Heart right ventricle (tissue), 16 donors: ENCODE measurements at regions not wholly inside any gene's neighbourhood (a gene's known extent, or its start where the extent isn't known, plus 50 kb on each side); places are given as distances from the start of the nearest gene placed in this dataset.
A peak's percentile ranks its signal among the peaks of the same experiment; 100 is the strongest.
"Not testable (repeated sequence)": the region's sequence is repeated elsewhere in the genome, so short reads cannot be mapped to it uniquely, and the experiment has no call there.

Experiments
- ATAC-seq, 8 donors: fragments of 200-7000 bp; cut with Tn5 transposase; one replicate each; pipeline ENCODE4 v1.9.1; 2020; ENCODE audit warnings: mild to moderate bottlenecking in 8 of 8, moderate library complexity in 8 of 8, moderate number of reproducible peaks in 1 of 8
- DNase-seq, 2 donors: peaks; one replicate each; pipeline ENCODE4 v3.0.0-alpha.2; 2020
- H3K27ac ChIP-seq, 10 donors: fragments of 200-600 bp; sonication (generic) in 2 of 10; one replicate each; pipeline versions ENCODE4 v1.5.0 to v1.8.0; 2020 to 2022; ENCODE audit warnings: mild to moderate bottlenecking in 3 of 10
- H3K27me3 ChIP-seq, 7 donors: fragments of 200-600 bp; one replicate each; pipeline ENCODE4 v1.8.0; 2021 to 2022; ENCODE audit warnings: mild to moderate bottlenecking in 2 of 7
- H3K36me3 ChIP-seq, 9 donors: fragments of 200-600 bp; sonication (generic) in 1 of 9; one replicate each; pipeline versions ENCODE4 v1.5.0 to v1.8.0; 2020 to 2022; ENCODE audit warnings: mild to moderate bottlenecking in 2 of 9
- H3K4me1 ChIP-seq, 9 donors: fragments of 200-600 bp; sonication (generic) in 1 of 9; one replicate each; pipeline versions ENCODE4 v1.5.0 to v1.8.0; 2020 to 2022; ENCODE audit warnings: mild to moderate bottlenecking in 4 of 9
- H3K4me3 ChIP-seq, 10 donors: fragments of 200-600 bp; sonication (generic) in 2 of 10; one replicate each; pipeline versions ENCODE4 v1.5.0 to v1.8.0; 2020 to 2022; ENCODE audit warnings: mild to moderate bottlenecking in 7 of 10, moderate library complexity in 2 of 10
- H3K9me3 ChIP-seq, 11 donors: fragments of 200-600 bp in 10 of 11; sonication (generic) in 2 of 11; one replicate each; pipeline versions ENCODE4 v1.5.0 to v1.8.0; 2013 to 2022; ENCODE audit warnings: mild to moderate bottlenecking in 2 of 11, control low read depth in 1 of 11, moderate library complexity in 1 of 11
- WGBS, 2 donors: extraction: QIAGEN DNeasy Blood & Tissue Kit; methylation state at CpG; one replicate each; pipeline ENCODE4 v1.1.7; 2013; ENCODE audit warnings: inconsistent platforms in 1 of 2; 5-methylcytosine and 5-hydroxymethylcytosine counted together
- intact Hi-C, 10 donors: fragments of 100-400 bp; cut with DNase I; formaldehyde crosslinking; loops; one replicate each; pipeline versions ENCODE4 v1.11.1 to v1.14.2; 2022
- TF ChIP-seq, protein P1 (sequence below), 9 donors: fragments of 200-600 bp; sonication (generic) in 2 of 9; IDR thresholded peaks; one replicate each; pipeline versions ENCODE4 v1.5.0 to v1.8.0; 2021 to 2022; ENCODE audit warnings: antibody characterized with exemption in 9 of 9, mild to moderate bottlenecking in 5 of 9, moderate library complexity in 1 of 9
- donor health status: Arrhythmogenic right ventricular cardiomyopathy.
- donor health status: ischemic (EF 13 %, LVEDD 7.1; RV severe dilation, severe dysfunction).
- donor health status: healthy with polysubstance abuse.
- donor health status: DM: no; HTN: yes; CAD: no.
- donor health status: DM: no; HTN: no; CAD: no.
- donor health status: ischemic (EF 25% LVEDD 6.9; RV normal size, moderate dysfunction).
- donor health status: ischemic (EF 25% LVEDD 5.7; RV mildly dilated, moderate dysfunction).
- donor health status: healthy.
- donor health status: DM: yes; HTN: yes; CAD: no.
- donor health status: Ischemic cardiomyopathy.
- donor health status: ischemic (EF 35%, LVEDD 5.7; RV mildly dilated, moderate dysfunction).
- donor health status: nonischemic (EF 11% LVEDD 7.7; RV severe dilation, severe dysfunction).
- donor health status: DM: yes; HTN: yes; CAD: no.
- donor health status: PGD.
- donor health status: ischemic (EF 29% LVEDD 5.4; RV normal size, mild dysfunction).
- donor health status: nonischemic (EF 23%, LVEDD 6.1; RV moderate dilation, normal function).

DNA sequence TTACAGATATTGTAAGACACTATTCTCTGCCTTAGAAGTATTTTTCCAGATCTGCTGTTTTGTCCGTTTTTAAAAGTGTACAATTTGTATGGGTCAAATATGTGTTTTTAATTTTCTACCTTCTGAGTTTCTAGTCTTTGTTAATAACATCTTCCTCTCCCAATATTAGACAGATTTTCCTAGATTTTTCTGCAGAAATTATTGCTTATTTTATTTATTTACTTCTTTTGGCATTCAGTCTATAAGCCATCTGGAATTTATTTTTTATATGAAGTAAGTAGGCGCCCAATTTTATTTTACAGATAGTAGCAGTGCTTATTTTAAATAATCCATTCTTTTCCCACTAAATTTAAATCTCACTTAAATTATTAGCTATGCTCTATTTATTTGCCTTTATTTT, 103.1 kb upstream of the PLEKHG1 start:
- no peak overlapping the region for H3K4me3 ChIP-seq
- ATAC-seq (no peak), DNase-seq (no peak)
- peaks cover 0 to 32% (median 15%) of the 10 kb centered on the region in 9 donors for H3K4me1 ChIP-seq
- TF ChIP-seq, protein P1, sequence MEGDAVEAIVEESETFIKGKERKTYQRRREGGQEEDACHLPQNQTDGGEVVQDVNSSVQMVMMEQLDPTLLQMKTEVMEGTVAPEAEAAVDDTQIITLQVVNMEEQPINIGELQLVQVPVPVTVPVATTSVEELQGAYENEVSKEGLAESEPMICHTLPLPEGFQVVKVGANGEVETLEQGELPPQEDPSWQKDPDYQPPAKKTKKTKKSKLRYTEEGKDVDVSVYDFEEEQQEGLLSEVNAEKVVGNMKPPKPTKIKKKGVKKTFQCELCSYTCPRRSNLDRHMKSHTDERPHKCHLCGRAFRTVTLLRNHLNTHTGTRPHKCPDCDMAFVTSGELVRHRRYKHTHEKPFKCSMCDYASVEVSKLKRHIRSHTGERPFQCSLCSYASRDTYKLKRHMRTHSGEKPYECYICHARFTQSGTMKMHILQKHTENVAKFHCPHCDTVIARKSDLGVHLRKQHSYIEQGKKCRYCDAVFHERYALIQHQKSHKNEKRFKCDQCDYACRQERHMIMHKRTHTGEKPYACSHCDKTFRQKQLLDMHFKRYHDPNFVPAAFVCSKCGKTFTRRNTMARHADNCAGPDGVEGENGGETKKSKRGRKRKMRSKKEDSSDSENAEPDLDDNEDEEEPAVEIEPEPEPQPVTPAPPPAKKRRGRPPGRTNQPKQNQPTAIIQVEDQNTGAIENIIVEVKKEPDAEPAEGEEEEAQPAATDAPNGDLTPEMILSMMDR (IDR thresholded peaks at IDR 0.05) = no peak
- no peak overlapping the region for H3K27ac ChIP-seq
- no peaks in the 10 kb centered on the region for H3K36me3 ChIP-seq
- no peaks in the 10 kb centered on the region for H3K27me3 ChIP-seq
- H3K9me3 ChIP-seq = no peaks in the 10 kb centered on the region
- intact Hi-C loops = no loop called here
- 82 to 85% methylated on average over 2 of the region's 2 CpGs for WGBS, 2 donors

DNA sequence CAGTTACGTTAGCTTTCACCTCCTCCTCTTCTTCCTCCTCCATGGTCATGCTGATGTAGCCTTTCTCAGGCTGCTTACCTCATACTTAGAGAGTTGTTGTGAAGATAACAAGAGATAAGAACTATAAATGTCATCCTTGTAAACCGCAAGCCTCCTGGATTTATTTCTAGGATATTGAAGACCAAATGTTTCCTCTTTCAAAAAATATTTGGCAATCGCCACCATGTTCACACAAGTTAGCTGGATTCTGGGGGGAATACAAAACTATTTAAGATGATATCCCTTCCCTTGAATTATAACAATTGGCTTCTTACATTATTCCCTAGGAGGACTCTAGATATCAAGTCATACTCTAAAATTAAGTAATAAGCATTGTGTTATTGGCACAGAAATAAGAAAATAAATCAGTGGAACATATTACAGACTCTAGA, 99.8 kb upstream of the PLEKHG1 start:
- no peak overlapping the region for H3K27ac ChIP-seq
- peaks cover 0 to 6% (median 0%) of the 10 kb centered on the region in 9 donors for H3K4me1 ChIP-seq
- WGBS, 2 donors = 36 to 57% methylated on average over 3 of the region's 3 CpGs
- TF ChIP-seq, protein P1 (IDR thresholded peaks at IDR 0.05) = no peak
- H3K27me3 ChIP-seq = peaks cover 0 to 4% (median 0%) of the 10 kb centered on the region in 7 donors
- H3K4me3 ChIP-seq = no peak overlapping the region
- DNase-seq (no peak), ATAC-seq (peak in 6 of 8 donors; percentile 21 to 72 (median 42))
- H3K9me3 ChIP-seq = no peaks in the 10 kb centered on the region
- intact Hi-C loops = no loop called here
- H3K36me3 ChIP-seq = no peaks in the 10 kb centered on the region

DNA sequence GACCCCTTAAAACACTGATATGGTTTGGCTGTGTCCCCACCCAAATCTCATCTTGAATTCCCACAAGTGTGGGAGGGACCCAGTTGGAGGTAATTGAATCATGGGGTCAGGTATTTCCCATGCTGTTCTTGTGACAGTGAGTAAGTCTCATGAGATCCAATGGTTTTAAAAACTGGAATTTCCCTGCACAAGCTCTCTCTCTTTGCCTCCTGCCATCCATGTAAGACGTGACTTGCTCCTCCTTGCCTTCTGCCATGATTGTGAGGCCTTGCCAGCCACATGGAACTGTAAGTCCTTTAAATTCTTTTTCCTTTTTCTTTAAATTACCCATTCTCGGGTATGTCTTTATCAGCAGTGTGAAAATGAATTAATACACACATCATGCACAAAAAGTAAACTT, 99.1 kb upstream of the PLEKHG1 start:
- H3K36me3 ChIP-seq, DNase-seq, intact Hi-C loops, H3K27ac ChIP-seq, H3K4me3 ChIP-seq, H3K27me3 ChIP-seq, H3K9me3 ChIP-seq, H3K4me1 ChIP-seq, ATAC-seq: not testable (repeated sequence)
- 88 to 97% methylated on average over 2 of the region's 2 CpGs for WGBS, 2 donors

DNA sequence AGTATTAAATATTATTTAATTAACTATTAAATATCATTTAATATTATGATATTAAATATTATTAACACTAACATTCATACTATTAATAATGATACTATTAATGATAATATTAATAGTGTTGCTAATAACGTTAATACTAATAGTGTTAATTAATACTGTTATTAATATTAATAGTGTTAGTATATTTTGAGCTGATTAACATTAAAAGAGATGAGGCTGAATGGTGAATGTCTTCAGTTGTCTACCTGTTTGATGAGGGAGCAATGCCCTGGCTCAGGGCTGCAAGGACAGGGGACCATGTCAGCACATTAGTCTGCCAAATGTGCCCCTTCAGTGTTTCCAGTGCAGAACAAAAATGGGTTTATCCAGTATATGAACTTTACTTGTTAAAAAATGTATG, 96.6 kb upstream of the PLEKHG1 start:
- H3K9me3 ChIP-seq = no peaks in the 10 kb centered on the region
- peaks cover 0 to 6% (median 0%) of the 10 kb centered on the region in 9 donors for H3K4me1 ChIP-seq
- 95 to 100% methylated on average over 1 of the region's 1 CpG for WGBS, 2 donors
- TF ChIP-seq, protein P1 (IDR thresholded peaks at IDR 0.05) = no peak
- H3K36me3 ChIP-seq = no peaks in the 10 kb centered on the region
- no peak overlapping the region for H3K27ac ChIP-seq
- H3K4me3 ChIP-seq = no peak overlapping the region
- peaks cover 0 to 4% (median 0%) of the 10 kb centered on the region in 7 donors for H3K27me3 ChIP-seq
- DNase-seq (no peak), ATAC-seq (no peak)
- intact Hi-C loops = no loop called here

DNA sequence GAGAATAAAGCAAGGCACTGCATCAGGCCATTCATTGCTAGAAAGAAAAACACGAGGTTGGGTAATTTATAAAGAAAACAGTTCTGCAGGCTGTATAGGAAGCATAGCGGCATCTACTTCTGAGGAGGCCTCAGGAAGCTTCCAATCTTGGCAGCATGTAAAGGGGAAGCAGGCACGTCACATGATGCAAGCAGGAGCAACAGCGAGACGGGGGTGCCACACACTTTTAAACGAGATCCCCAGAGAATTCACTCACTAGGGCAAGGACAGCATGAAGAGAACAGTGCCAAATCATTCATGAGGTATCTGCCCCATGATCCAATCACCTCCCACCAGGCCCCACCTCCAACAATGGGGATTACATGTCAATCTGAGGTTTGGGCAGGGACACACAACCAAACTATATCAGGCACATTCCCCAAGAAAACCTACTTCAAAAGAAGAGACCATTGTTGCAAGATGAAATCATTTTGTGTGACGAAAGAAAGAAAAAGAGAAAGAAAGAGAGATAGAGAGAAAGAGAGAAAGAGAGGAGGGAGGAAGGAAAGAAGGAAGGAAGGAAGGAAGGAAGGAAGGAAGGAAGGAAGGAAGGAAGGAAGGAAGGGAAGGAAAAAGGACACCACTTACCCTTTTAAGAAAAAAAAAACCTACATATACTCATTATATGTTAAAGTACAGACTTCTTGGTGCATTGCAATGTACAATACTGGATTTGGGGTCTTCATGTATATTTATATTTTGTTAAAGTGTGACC, 95.9 kb upstream of the PLEKHG1 start:
- no peaks in the 10 kb centered on the region for H3K9me3 ChIP-seq
- ATAC-seq = no peak
- peaks cover 0 to 6% (median 0%) of the 10 kb centered on the region in 9 donors for H3K4me1 ChIP-seq
- H3K36me3 ChIP-seq = no peaks in the 10 kb centered on the region
- WGBS, 2 donors = 86 to 89% methylated on average over 7 of the region's 7 CpGs
- intact Hi-C loops = no loop called here
- no peak for DNase-seq
- TF ChIP-seq, protein P1 (IDR thresholded peaks at IDR 0.05) = no peak
- H3K27ac ChIP-seq = no peak overlapping the region
- peaks cover 0 to 4% (median 0%) of the 10 kb centered on the region in 7 donors for H3K27me3 ChIP-seq
- H3K4me3 ChIP-seq = no peak overlapping the region

DNA sequence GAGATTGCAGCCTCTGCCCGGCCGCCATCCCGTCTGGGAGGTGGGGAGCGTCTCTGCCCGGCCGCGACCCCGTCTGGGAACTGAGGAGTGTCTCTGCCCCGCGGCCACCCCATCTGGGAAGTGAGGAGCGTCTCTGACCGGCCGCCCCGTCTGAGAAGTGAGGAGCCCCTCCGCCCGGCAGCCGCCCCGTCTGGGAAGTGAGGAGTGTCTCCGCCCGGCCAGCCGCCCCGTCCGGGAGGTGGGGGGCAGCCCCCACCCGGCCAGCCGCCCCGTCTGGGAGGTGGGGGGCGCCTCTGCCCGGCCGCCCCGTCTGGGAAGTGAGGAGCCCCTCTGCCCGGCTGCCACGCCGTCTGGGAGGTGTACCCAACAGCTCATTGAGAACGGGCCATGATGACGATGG, 92.3 kb upstream of the PLEKHG1 start:
- DNase-seq, H3K4me3 ChIP-seq, H3K27ac ChIP-seq, H3K9me3 ChIP-seq, H3K4me1 ChIP-seq, H3K36me3 ChIP-seq, ATAC-seq, H3K27me3 ChIP-seq, intact Hi-C loops: not testable (repeated sequence)
- 95 to 100% methylated on average over 32 to 35 of the region's 35 CpGs for WGBS, 2 donors
